NCI-H1417 (cell line): ENCODE measurements at regions not wholly inside any gene's neighbourhood (a gene's known extent, or its start where the extent isn't known, plus 50 kb on each side); places are given as distances from the start of the nearest gene placed in this dataset.

ENCODE experiments used
- DNase-seq, 3 experiments: peaks; one replicate each; lab custom pipeline; 2025; lab: John Stamatoyannopoulos, UW

DNA sequence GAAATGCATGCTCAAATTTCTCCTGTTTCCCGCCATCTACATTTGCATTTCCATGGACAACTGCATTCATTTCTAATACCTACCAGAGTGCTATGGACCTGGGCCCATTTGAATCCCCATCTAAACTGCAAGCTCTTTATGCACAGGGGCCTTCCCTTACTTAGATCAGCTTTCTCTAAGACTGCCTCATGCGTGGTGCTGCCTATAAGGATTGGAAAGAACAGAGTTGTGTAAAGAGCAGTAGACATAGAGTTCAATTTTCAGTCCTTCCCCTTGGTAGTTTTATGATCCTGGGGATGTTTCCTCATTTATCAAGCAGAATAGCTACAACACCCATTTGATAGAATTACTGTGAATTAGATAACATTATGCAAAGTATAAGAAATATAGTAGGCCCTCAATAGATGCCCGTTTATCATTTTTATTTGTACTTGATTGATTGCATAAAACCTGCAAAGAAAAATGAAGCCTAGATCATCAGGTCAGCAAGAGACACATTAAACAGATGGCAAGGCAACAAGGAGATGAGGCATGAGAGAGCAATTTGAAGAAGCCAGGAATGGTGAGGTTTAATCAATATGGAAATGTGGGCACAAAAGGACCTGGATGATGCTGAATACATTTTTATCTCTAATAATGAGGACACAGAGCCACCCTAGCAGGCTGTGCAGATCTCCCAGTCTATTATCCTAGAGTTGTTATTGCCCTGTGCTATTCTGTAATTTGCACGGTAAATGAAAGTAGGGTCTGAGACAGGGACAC, 359.7 kb downstream of the FAM181B start:
- no peak for DNase-seq

DNA sequence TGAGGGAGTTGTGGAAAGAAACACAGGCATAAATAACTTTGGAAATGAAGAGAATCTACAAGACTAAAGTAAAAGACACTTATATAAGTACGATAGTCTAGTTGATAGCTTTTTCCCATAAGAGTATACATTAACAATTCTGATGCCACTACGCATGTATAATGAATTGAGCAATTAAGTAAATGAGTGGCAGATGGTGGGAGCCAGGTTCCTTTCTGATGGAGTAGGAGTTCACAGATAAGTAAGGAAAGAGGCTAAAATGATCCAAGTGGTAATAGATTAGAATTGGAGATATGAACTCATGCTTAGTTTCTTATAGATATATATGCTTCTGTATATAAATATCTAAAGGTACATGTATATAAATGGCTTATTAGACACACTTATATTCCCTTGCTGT, 368.3 kb downstream of the FAM181B start:
- no peak for DNase-seq

DNA sequence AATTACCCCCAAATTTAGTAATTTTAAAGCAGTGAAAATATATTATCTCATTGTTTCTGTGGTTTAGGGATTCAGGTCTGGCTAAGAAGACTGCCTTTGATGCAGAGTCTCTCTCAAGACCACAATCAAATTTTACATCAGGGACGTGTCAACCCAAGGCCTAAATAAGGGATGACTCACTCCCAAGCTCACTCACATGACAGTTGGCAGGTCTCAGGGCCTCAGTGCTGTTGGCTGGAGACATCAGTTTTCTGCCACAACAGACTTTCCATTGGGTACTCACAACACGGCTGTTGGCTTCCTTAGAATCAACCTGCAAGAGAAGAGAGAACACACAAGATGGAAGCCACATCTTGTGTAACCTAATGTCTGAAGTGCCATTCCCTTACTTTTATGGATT, 377.3 kb downstream of the FAM181B start:
- DNase-seq = no peak

DNA sequence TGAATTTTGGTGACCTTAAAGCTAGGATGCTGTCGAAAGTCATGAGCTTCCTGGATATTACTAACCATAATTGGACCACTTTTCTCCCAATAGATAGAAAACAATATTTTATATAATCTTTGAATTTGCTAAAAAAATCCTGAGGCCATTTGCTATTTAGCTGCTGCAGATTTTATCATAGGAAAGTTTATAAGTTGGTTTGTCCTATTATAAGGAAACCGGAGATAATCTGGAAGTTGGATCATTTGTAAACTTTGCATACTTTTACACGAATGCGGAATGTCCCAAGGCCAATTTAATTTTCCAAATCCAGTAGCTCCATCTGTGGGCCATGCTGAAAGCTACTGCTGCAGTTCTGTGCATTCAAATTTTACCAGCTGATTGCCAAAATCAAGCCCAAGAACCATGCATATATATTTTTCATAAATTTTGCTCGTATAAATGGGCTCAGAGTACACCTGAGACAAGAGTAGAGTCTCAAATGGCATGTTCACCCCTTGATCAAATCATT, 378.3 kb downstream of the FAM181B start:
- no peak for DNase-seq

DNA sequence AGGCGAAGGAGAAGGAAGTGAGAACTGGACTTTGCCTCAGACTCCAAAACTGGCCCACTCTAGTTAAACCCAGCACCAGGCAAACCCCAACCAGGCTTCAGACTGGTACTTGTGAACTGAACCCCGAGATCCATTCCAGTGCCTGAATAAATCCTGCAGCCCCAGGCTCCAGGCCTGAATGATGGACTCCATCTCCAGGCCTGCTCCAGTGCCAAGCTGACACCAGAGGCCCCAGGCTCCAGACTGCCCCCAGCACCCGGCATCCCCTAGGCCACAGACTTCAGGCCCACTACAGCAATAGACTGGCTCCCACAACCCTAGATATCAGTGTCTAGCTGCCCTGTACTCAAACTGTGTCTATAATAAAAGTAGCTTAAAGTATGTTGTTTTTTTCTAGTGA, 406.8 kb downstream of the FAM181B start:
- DNase-seq = no peak

DNA sequence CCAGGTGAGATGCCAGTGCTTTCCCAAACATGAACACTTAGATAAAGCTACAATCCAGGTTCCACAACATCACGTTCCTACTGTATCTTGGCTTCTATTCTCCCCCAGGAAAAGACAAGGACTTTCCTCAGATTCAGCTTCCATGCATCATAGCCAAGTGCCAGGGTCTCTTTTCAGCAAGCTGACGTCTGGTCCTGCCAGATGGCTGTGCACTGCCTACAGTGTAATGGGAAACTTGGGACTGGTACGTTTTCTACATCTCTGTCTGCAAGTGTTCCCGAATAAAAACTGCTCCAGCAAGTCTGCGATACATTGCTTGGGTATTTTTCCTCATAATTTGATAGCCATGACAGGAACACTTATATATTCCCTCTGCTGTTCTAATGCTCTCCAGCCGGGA, 412.5 kb downstream of the FAM181B start:
- DNase-seq = no peak

DNA sequence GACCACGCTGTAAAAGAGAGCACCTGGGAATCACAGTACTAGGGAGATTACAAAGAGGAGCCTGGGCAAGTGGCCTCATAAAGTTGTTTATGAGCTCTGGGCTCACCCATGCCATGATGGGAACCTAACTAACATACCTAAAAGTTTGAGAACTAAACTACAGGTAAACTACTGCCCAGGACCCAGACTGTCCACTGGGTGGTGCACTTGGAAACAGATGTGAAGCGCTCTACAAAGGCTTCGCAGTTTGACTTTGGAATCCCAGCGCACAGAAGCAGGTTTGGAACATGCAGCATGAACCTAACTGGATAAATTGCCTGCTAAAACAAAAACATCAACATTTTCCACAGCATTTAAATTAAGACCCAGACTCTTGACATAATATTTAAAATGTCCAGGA, 418.6 kb downstream of the FAM181B start:
- DNase-seq = peak; percentile 2 to 58 (median 4)

DNA sequence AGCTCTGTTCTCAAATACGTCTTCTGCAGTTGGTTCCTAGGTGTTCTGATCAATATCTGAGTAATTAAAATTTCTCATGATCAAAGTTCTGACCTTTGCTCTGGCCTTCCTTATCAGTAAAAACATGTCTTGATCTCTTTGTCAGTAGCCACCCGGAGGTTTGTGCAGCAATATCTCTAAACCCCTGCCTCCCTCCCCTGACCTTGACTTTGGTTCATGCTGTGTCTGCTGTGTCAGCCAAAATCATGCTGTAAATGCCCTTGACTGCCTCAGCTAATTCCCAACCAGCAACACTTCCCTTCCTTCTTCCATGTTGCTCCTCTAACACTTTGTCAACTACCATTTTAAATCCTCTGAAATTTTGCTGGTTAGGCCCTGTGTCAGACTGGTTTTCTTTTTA, 424.7 kb downstream of the FAM181B start:
- no peak for DNase-seq

DNA sequence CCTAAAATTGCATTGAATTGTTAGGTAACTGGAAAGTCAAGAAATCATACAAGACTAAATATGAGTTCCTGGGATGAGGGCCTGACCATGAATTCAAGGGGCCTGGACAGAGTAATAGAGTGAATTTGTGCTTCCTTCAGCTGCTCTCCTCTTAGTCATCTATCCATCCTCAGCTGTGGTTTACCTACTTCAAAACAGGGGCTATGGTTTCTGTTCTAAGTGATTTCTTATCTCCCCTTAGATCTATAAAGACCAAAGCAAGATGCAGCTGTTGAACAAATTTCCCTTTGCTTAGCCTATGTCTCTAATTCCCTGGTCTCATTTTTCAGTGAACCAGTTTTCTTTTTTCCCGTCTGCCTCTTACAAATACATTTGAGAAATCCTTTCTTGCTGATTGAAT, 428.5 kb downstream of the FAM181B start:
- no peak for DNase-seq

DNA sequence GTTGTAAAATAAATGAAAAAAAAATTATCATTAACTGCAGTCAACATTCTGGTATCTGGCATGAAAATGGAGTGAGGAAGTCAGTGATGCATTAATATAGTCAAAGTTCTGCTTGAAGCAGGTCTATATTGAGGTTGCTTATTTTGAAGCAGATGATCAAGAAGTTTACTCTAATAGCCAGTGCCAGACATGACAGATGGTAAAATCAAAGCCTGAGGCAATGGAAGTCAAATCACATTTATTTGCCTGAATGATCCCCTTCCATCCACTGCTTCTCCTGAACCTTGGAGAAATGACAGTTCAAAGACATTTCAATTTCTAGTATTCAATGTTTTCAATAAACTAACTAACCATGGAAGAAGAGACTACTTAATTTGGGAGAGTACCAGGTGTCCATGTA, 430.0 kb downstream of the FAM181B start:
- DNase-seq = peak in 1 of 3 experiments; percentile 28

DNA sequence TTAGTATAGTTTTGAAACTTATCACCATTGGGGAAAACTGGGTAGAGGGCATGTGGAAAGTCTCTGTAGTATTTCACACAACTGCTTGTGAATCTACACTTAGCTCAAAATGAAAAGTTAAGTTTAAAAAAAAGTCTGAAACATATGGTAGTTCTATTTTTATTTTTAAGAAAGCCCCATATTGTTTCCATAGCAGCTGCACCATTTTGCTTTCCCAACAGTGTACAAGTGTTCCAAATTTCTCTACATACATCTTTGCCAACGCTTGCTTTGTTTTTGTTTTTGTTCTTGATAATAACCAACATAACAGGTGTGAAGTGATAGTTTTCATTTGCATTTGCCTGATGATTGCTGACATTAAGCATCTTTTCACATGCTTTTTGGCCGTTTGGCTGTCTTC, 445.2 kb downstream of the FAM181B start:
- no peak for DNase-seq

DNA sequence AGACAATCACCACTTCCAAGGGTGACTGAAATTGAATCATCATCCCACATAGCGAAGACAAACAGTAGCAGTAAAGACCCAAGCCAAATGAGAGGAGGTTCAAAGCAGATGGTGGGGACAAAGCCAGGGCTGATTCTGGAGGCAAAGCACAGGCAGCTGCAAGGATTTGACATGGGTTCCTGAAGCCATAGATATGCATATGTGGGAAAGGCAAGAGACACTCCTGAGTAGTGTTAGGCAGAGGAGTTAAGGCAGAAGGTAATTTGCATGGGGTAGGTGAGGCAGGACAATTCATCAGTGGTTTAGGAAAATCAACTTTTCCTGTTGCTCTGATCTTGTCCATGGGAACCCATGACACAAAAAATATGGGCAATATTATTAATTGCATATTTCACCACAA, 462.8 kb downstream of the FAM181B start:
- no peak for DNase-seq

DNA sequence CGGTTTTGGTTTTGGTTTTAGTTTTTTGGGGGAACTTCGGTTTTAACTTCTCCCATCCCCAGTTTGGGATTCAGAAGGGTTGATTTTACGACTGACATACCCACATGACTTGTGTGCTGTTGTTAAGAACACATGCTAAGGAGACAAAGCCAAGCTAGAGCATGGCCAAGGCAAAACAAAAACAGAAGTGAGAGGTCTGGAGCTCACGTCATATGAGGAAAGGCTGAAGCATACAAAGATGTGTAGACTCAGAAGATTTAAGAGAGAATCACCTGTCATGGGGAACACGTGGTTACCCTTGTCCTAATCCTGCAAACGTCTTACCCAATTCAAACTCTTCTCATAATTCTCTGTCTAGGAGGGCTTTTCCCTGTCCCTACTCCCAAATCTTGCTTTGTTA, 465.0 kb downstream of the FAM181B start:
- DNase-seq = no peak

DNA sequence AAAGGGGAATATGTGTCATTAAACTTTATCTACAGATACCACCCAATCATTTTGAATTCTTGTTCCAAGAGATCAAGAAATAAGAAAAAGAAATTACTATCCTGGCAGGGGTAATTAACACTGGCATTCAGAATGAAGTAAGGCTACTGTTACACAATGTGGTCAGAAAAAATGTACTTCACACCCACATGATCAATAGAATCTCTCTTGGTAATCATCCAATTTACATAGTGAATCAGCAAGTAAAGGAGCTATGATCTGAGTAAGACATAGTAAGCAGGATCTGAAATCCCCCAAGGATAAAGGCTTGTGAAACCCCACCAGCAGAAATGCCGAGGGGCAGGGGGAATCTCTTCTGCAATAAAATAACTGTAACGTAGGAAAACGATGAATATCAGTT, 466.5 kb downstream of the FAM181B start:
- DNase-seq = no peak

DNA sequence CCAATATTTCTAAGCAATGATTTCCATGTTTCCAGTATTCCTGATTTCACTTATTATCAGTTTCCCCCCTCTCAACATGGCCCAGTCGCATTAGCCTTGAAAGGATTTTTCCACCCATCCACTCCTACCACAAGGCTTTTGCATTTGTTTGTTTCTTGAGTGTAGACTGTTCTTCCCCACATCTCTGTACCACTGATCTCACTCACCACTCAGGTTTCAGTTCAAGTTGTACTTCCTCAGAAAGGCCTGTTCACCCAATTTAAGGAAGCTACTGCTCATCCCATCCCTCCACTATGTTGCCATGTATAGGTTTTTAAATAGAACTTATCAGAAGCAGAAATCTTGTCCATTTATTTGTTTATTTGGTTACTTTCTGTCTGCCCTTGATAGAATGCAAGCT, 472.3 kb downstream of the FAM181B start:
- DNase-seq = no peak

DNA sequence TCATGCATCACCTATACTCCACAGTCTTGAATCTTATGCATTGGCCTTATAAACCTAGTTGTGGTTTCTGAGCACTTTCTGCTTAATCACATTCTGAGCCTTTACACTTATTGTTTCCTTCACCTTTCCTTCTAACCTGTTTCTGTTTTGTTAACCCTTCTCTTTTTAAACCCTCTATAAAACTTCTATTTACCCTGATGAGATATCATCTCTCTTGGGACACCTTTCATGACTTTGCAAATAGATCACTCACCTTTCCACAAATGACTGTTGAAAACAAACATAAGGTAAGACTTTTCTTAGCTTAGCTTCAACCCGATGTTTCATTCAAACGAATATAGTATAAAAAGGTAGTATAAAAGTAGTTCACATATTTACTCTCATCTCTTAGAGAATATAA, 483.6 kb downstream of the FAM181B start:
- DNase-seq = no peak

DNA sequence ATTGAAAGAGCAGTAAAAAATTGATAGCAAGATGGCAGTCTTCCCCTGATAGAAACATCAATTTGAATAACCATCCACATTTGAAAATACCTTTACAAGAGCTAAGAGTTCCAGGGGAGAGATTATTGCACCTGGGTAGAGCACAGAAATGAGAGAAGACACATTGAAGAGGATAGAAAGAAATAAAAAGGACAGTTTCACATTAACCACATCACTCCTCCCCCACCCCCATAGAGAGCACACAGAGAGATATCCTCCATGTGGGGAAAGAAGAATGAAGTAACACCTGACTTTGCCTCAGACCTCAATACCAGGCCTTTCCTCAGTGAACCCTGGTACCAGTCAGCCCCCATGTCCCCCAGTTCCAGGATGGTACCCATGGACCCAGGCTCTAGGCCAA, 486.7 kb downstream of the FAM181B start:
- DNase-seq = no peak

DNA sequence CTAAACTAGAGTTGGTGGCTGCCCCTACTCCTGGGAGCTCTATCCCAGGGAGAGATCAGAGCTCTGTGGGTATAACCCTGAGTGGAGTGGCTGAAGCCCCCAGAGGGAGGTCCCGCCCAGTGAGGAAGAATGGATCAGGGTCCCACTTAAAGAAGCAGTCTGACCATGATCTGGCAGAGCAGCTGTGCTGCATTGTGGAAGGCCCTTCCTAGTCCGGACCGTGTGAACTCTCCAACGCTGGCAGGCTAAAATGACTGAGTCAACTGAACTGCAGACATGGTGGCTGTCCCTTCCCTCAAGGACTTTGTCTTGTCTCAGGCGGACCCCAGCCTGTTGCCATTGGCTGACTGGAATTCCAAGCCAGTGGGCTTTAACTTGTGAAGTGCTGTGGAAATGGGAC, 494.2 kb downstream of the FAM181B start:
- DNase-seq = no peak

DNA sequence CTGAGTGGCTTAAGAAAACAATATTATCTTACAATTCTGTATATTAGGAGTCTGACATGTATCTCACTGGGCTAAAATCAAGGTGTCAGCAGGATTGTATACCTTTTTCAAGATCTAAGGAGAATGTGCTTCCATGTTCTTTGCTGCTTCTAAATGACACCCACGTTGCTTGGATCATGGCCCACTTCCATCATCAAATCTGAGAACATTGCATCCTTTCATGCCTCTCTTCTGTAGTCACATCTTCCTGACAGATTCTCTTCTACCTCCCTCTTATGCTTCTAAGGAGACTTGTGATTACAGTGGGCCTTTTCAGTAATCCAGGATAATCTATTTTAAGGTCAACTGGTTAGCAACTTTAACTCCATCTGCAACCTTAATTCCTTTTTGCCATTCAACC, 499.4 kb downstream of the FAM181B start:
- no peak for DNase-seq

DNA sequence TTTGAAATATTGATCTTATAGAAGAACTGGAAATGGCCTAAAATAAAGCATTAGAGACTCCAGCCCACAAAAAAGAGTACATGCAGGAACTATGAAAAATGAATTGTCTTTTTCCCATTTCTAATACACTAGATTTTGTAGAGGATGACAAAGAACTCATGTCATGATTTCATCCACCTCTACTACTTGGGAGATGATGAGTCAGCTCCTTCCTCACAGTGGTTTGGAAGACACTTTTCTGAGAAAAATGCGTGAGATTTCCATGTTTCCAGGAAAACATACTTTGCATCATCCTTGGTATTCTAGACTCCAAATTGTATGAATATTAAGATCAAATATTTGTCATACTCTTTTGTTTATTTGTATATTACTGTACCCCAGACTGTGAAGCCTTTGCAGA, 500.5 kb downstream of the FAM181B start:
- DNase-seq = no peak

DNA sequence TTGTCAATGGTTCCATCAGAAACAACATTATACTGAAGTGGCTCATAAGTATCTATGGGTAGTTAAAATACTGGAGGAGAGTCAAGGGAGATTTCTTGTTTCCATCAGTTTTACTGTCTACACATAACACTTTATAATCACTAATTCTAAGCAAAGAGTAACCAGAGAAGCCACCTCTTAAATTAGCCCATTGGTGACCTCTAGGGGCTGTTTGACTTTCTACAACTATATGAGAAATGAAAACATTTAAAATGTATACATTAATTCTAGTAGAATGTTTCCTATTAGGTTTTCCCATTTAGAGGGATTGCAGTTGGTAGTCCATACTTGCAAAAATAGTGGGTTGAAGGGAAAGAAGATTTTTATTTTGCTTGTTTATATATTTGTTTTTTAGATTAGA, 504.3 kb downstream of the FAM181B start:
- DNase-seq = peak; percentile 6 to 76 (median 21)

DNA sequence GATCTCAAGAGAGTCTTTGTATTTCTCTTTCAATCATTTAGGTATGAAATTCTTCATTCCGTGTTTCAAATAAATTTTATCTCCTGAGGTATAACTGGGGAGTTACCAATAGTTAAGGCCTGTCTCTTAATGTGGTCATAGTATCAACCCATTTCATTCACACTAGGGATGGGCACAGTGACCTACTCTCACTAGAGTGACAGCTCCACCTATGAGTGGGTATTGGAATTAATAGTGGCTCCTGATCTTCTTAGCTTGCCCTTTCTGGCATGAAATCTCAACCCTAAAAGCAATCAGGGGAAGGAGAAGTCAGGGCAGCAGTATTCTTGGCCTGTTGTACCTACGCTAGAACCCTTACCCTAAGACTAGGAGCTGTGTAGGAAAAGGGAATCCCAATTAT, 507.7 kb downstream of the FAM181B start:
- DNase-seq = peak in 1 of 3 experiments; percentile 8

DNA sequence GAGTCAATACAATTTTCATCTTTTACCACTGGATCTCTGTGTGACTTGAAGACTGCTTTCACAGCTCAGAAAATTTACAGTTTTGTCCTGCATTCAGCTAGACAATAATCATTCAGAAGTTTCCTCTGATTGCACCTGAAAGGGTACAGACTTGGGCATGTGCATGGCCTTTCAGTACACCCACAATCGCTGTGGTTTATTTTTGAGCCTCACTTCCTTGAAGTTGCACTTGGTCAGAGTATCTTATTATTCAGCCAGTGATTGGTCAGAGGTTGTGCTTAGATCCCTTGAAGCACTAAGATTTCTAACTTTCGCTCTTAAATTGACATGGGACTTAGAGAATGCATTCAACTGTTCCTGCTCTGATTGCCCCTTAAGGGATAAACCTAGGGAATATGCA, 508.2 kb downstream of the FAM181B start:
- DNase-seq = no peak

DNA sequence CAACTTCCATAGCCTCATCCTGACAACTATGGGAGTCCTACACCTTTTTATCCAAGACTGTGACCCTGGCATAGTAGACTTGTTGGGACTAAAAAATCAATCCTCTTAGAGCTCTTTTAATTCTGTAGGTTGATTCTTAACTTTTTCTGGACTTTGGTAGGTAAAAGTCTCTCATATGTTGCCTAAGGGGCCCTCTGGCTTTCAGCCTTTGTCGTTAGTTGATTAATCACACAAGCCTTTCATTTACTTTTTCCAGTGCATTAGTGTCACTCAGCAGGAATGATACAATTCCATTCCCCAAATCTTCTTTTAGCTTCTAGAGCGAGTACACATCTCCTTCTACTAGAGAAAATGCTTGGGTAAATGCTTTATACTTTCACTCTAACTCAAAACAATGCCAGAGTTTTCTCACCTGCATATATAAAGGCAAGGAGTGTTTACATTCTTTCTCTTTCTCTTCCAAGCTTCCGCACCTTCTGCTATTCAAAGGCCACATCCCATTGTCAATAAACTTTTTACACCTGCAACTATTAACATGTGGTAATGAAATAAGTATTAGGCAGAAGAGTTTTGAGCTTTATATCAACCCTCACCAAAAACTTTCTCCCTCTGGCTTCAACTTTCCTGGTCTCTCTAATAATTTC, 516.6 kb downstream of the FAM181B start:
- peak in 1 of 3 experiments; percentile 20 for DNase-seq
